ENCODE measurements at regions not wholly inside any gene's neighbourhood (a gene's known extent, or its start where the extent isn't known, plus 50 kb on each side); places are given as distances from the start of the nearest gene placed in this dataset.

DNA sequence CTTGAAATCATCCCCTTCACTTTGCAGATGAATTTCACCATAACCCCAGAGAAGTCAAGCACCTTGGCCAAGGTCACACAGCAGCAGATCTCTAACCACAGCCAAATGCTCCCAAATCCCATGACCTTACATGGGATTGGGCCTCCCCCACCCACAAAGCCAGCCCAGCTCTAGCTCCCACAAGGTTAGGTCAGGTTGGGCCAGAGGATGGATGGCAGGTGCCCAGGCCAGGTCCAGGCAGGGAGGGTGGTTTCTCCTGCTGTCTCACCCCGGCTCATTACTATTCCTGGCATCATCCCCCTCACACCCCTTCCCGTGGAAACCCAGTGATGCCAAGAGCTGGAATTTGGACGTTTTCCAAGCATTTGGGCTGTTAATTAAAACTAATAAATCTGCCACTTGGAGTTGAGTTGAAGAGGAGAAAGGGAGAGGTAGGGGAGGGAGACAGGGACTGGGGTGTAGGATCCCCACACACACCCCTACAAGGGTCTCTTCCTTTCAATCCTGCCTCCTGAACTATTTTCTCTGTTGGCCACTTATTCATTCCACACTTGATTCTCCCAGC, 181.6 kb downstream of the TMEM132E start:
- DNase-seq, result no peak
- intact Hi-C loops (cut with DNase I), result no loop called here
- Histone ChIP-seq H3K4me1 (no peaks in the 10 kb centered on the region), H3K9me3 (no peaks in the 10 kb centered on the region), H3K27me3 (no peaks in the 10 kb centered on the region), H3K36me3 (no peaks in the 10 kb centered on the region), H3K27ac (no peak overlapping the region), H3K4me3 (replicated peaks in 1 of 3) (no peak overlapping the region)
- TF ChIP-seq POLR2A (IDR thresholded peaks at IDR 0.05), result no peak
- TF ChIP-seq, protein P1, sequence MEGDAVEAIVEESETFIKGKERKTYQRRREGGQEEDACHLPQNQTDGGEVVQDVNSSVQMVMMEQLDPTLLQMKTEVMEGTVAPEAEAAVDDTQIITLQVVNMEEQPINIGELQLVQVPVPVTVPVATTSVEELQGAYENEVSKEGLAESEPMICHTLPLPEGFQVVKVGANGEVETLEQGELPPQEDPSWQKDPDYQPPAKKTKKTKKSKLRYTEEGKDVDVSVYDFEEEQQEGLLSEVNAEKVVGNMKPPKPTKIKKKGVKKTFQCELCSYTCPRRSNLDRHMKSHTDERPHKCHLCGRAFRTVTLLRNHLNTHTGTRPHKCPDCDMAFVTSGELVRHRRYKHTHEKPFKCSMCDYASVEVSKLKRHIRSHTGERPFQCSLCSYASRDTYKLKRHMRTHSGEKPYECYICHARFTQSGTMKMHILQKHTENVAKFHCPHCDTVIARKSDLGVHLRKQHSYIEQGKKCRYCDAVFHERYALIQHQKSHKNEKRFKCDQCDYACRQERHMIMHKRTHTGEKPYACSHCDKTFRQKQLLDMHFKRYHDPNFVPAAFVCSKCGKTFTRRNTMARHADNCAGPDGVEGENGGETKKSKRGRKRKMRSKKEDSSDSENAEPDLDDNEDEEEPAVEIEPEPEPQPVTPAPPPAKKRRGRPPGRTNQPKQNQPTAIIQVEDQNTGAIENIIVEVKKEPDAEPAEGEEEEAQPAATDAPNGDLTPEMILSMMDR (IDR thresholded peaks at IDR 0.05), result no peak
- 31 to 49% methylated on average over 3 of the region's 3 CpGs for WGBS, 2 donors

DNA sequence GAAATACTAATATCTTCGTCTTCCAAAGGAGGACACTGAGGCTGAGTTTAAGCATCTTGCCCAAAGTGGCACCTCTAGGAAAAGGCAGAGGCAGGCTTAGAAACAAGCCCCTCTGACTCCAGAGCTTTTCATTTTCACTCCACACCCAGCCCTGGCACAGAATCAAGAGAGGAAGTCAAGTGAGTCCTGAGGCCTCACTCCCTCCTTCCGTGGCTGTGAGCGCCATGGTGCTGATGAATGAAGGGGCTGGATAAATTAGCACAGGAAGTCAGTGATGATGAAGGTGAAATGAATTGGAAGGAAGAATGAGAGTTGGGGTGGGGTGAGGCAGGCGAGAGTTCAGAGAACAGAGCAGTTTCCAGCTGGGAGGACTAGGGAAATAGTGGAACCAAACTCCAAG, 179.3 kb downstream of the TMEM132E start:
- intact Hi-C loops (cut with DNase I), result no loop called here
- no peak for TF ChIP-seq POLR2A (IDR thresholded peaks at IDR 0.05)
- TF ChIP-seq, protein P1 (IDR thresholded peaks at IDR 0.05), result no peak

DNA sequence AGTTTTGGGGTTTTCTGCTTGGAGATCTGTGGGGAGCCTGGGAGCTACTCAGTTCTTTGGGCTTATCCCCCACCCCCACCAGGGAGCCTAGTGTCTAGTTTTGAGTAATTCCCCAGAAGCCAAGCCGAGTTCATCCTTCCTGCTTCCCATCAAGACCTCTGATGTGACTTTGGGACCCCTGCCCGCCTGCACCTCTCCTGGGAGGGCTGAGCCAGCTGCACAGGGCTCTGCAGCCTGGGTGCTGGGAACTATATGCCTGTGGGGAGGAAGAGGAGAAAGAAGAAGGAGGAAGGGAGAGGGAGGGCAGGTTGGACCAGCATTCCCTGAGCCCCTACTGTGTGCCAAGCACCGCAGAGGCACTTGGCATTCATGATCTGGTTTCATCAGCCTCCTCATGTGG, 178.9 kb downstream of the TMEM132E start:
- intact Hi-C loops (cut with DNase I), result no loop called here
- Histone ChIP-seq H3K9me3 (no peaks in the 10 kb centered on the region), H3K4me1 (no peaks in the 10 kb centered on the region), H3K36me3 (no peaks in the 10 kb centered on the region), H3K27ac (no peak overlapping the region), H3K4me3 (replicated peaks in 1 of 3) (no peak overlapping the region), H3K27me3 (no peaks in the 10 kb centered on the region)
- no peak for DNase-seq
- 73 to 83% methylated on average over 3 of the region's 3 CpGs for WGBS, 2 donors
- TF ChIP-seq POLR2A (IDR thresholded peaks at IDR 0.05), result no peak
- TF ChIP-seq, protein P1 (IDR thresholded peaks at IDR 0.05), result no peak

More for the DNA sequence above, 179.3 kb downstream of the TMEM132E start:
- Histone ChIP-seq H3K36me3 (no peaks in the 10 kb centered on the region), H3K4me1 (no peaks in the 10 kb centered on the region), H3K27ac (no peak overlapping the region), H3K4me3 (replicated peaks in 1 of 3) (no peak overlapping the region), H3K9me3 (no peaks in the 10 kb centered on the region), H3K27me3 (no peaks in the 10 kb centered on the region)
- no peak for DNase-seq
- WGBS, 2 donors, result 39 to 40% methylated on average over 4 of the region's 4 CpGs

DNA sequence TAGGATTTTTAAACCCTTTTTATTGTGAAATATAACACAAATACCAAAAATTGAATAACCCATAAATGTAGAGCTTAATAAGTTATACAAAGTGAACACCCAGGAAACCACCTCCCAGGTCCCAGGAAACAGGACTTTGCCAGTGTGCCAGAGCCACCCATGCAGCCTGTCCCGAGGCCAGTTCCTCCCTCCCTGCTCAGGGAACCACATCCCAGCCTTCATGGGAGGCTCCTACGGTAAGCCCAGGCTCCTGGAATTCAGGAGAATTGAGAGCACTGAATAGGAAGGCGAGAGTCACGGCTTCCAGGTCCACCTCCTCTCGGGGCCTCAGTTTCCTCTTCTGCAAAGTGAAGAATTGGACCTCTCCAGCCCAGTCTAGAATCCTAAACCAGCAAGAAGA, 178.2 kb downstream of the TMEM132E start:
- WGBS, 2 donors, result 82 to 86% methylated on average over 2 to 5 of the region's 5 CpGs
- intact Hi-C loops (cut with DNase I), result no loop called here
- Histone ChIP-seq H3K36me3 (no peaks in the 10 kb centered on the region), H3K27ac (no peak overlapping the region), H3K4me3 (replicated peaks in 1 of 3) (no peak overlapping the region), H3K9me3 (no peaks in the 10 kb centered on the region), H3K27me3 (no peaks in the 10 kb centered on the region), H3K4me1 (no peaks in the 10 kb centered on the region)
- no peak for TF ChIP-seq POLR2A (IDR thresholded peaks at IDR 0.05)
- TF ChIP-seq, protein P1 (IDR thresholded peaks at IDR 0.05), result no peak
- DNase-seq, result no peak

DNA sequence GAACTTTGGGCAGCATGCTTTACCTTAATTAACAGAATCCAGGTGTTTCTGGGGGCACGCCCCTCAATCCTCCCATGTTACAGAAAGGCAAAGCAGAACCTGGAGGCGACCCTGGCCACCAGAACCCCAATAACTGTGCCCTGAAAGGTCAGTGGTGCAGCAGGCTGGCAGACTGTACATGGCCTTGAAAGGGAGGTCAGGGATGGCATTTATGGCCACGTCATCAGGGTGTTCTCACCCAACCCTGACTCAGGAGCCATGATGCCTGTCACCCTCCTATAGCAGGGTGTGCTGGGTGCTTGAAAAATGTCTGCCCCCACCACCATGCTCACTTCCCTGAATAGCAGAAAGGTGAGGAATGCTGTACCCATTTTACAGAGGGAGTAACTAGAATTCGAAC, 177.7 kb downstream of the TMEM132E start:
- DNase-seq, result no peak
- no peaks in the 10 kb centered on the region for H3K9me3 ChIP-seq
- TF ChIP-seq POLR2A (IDR thresholded peaks at IDR 0.05), result no peak
- TF ChIP-seq, protein P1 (IDR thresholded peaks at IDR 0.05), result no peak
- intact Hi-C loops (cut with DNase I), result no loop called here
- 92 to 100% methylated on average over 2 to 4 of the region's 4 CpGs for WGBS, 2 donors
- H3K27ac ChIP-seq, result no peak overlapping the region
- H3K27me3 ChIP-seq, result no peaks in the 10 kb centered on the region
- no peaks in the 10 kb centered on the region for H3K4me1 ChIP-seq
- H3K4me3 ChIP-seq (replicated peaks in 1 of 3), result no peak overlapping the region
- no peaks in the 10 kb centered on the region for H3K36me3 ChIP-seq

Data from thyroid gland (tissue), 4 donors.